ENCODE measurements at regions not wholly inside any gene's neighbourhood (a gene's known extent, or its start where the extent isn't known, plus 50 kb on each side); places are given as distances from the start of the nearest gene placed in this dataset.

GRCh38 chr16:88287219-88287618, 95.5 kb upstream of the ZNF469 start:
- no peak for DNase-seq (ENCODE audit: low read depth)

GRCh38 chr16:88288303-88288702, 94.5 kb upstream of the ZNF469 start:
- no peak for DNase-seq (ENCODE audit: low read depth)

- no peak for DNase-seq (ENCODE audit: low read depth)
These were observed 93.8 kb upstream of the ZNF469 start for GRCh38 chr16:88289001-88289400.

- no peak for DNase-seq (ENCODE audit: low read depth)
These were observed 93.2 kb upstream of the ZNF469 start for GRCh38 chr16:88289561-88289960.

GRCh38 chr16:88289968-88290401, 92.8 kb upstream of the ZNF469 start:
- DNase-seq (ENCODE audit: low read depth), result no peak

GRCh38 chr16:88290850-88291830, 91.6 kb upstream of the ZNF469 start:
- no peak for DNase-seq (ENCODE audit: low read depth)

GRCh38 chr16:88292007-88292970, 90.5 kb upstream of the ZNF469 start:
- DNase-seq (ENCODE audit: low read depth), result no peak

- no peak for DNase-seq (ENCODE audit: low read depth)
These were observed 89.7 kb upstream of the ZNF469 start for GRCh38 chr16:88293097-88293496.

- DNase-seq (ENCODE audit: low read depth), result no peak
These were observed 86.9 kb upstream of the ZNF469 start for GRCh38 chr16:88295671-88296436.

- no peak for DNase-seq (ENCODE audit: low read depth)
These were observed 86.2 kb upstream of the ZNF469 start for GRCh38 chr16:88296437-88297177.

GRCh38 chr16:88297178-88297720, 85.5 kb upstream of the ZNF469 start:
- no peak for DNase-seq (ENCODE audit: low read depth)

GRCh38 chr16:88298181-88298832, 84.5 kb upstream of the ZNF469 start:
- no peak for DNase-seq (ENCODE audit: low read depth)

- no peak for DNase-seq (ENCODE audit: low read depth)
These were observed 83.7 kb upstream of the ZNF469 start for GRCh38 chr16:88298833-88299745.

GRCh38 chr16:88299751-88300462, 82.9 kb upstream of the ZNF469 start:
- no peak for DNase-seq (ENCODE audit: low read depth)

- no peak for DNase-seq (ENCODE audit: low read depth)
These were observed 82.3 kb upstream of the ZNF469 start for GRCh38 chr16:88300463-88300835.

GRCh38 chr16:88301431-88301830, 81.3 kb upstream of the ZNF469 start:
- DNase-seq (ENCODE audit: low read depth), result no peak

- no peak for DNase-seq (ENCODE audit: low read depth)
These were observed 80.9 kb upstream of the ZNF469 start for GRCh38 chr16:88301886-88302285.

- no peak for DNase-seq (ENCODE audit: low read depth)
These were observed 80.1 kb upstream of the ZNF469 start for GRCh38 chr16:88302666-88303065.

GRCh38 chr16:88303405-88303804, 79.4 kb upstream of the ZNF469 start:
- DNase-seq (ENCODE audit: low read depth), result no peak

All from activated T-cell treated with anti-CD3 and anti-CD28 coated beads for 24 hours (primary cell).